Loucy (cell line): ENCODE measurements at regions not wholly inside any gene's neighbourhood (a gene's known extent, or its start where the extent isn't known, plus 50 kb on each side); places are given as distances from the start of the nearest gene placed in this dataset.

ENCODE experiments used
- H2AFZ ChIP-seq: fragments of 200-600 bp; sonication (generic); 2 replicates; pipeline ENCODE4 v1.6.0; 2016; ENCODE audit warnings: antibody characterized with exemption, mild to moderate bottlenecking, low read length, moderate library complexity
- H3F3A ChIP-seq: fragments of 200-600 bp; 2 replicates; pipeline ENCODE4 v1.6.0; 2016; ENCODE audit warnings: antibody characterized with exemption, low read depth, mild to moderate bottlenecking
- H3K27me3 ChIP-seq: fragments of 200-600 bp; sonication (generic); 2 replicates; pipeline ENCODE4 v1.6.1; 2014; ENCODE audit warnings: low read length, mild to moderate bottlenecking; ENCODE audit not compliant: insufficient read depth, poor library complexity, severe bottlenecking
- H3K36me3 ChIP-seq: fragments of 200-600 bp; sonication (generic); 2 replicates; pipeline ENCODE4 v1.6.1; 2016; ENCODE audit warnings: low read length; ENCODE audit not compliant: insufficient read depth
- H3K4me1 ChIP-seq: fragments of 200-600 bp; sonication (generic); 2 replicates; pipeline ENCODE4 v1.5.1; 2014; ENCODE audit warnings: low read length, mild to moderate bottlenecking; ENCODE audit not compliant: insufficient read depth, poor library complexity, severe bottlenecking
- H3K4me2 ChIP-seq: fragments of 200-600 bp; sonication (generic); 2 replicates; pipeline ENCODE4 v1.6.0; 2014; ENCODE audit warnings: antibody characterized with exemption, low read length, low read depth, mild to moderate bottlenecking; ENCODE audit not compliant: poor library complexity, severe bottlenecking
- H3K4me3 ChIP-seq: fragments of 200-600 bp; sonication (generic); 2 replicates; pipeline ENCODE4 v1.5.1; 2014; ENCODE audit warnings: low read length, mild to moderate bottlenecking, mixed read lengths; ENCODE audit not compliant: poor library complexity, severe bottlenecking
- H3K79me2 ChIP-seq: fragments of 200-600 bp; sonication (generic); 2 replicates; pipeline ENCODE4 v1.6.1; 2014; ENCODE audit warnings: low read length; ENCODE audit not compliant: insufficient read depth
- H3K9ac ChIP-seq: fragments of 200-600 bp; sonication (generic); 2 replicates; pipeline ENCODE4 v1.6.0; 2014; ENCODE audit warnings: mild to moderate bottlenecking, low read depth, low read length, moderate library complexity; ENCODE audit not compliant: poor library complexity, severe bottlenecking
- H3K9me2 ChIP-seq: fragments of 200-600 bp; sonication (generic); replicated peaks from 2 replicates; pipeline ENCODE4 v1.6.1; 2016; ENCODE audit warnings: low read depth, low read length, mixed read lengths
- H3K9me3 ChIP-seq: fragments of 200-600 bp; sonication (generic); 2 replicates; pipeline ENCODE4 v1.6.1; 2014; ENCODE audit warnings: mild to moderate bottlenecking, antibody characterized with exemption, low read length, low read depth; ENCODE audit not compliant: insufficient read depth
- H4K20me1 ChIP-seq: fragments of 200-600 bp; sonication (generic); 2 replicates; pipeline ENCODE4 v1.6.0; 2014; ENCODE audit warnings: antibody characterized with exemption, low read length, mild to moderate bottlenecking; ENCODE audit not compliant: insufficient read depth, poor library complexity, severe bottlenecking
- CTCF ChIP-seq: fragments of 200-600 bp; sonication (generic); conservative IDR thresholded peaks from 2 replicates; pipeline ENCODE4 v1.5.1; 2014; ENCODE audit warnings: mild to moderate bottlenecking, antibody characterized with exemption, low read length
- EZH2phosphoT487 ChIP-seq: fragments of 200-600 bp; IDR thresholded peaks from 2 replicates; pipeline ENCODE4 v1.6.1; 2018; ENCODE audit warnings: antibody characterized with exemption, mild to moderate bottlenecking, moderate library complexity, borderline replicate concordance

- peaks cover 7% of the 10 kb centered on the region for H3K4me1 ChIP-seq
- H3K27me3 ChIP-seq = no peaks in the 10 kb centered on the region
- H4K20me1 ChIP-seq = no peaks in the 10 kb centered on the region
- TF ChIP-seq EZH2phosphoT487 = no peak
- TF ChIP-seq CTCF = no peak
- H3K4me3 ChIP-seq = no peak overlapping the region
- H3K9ac ChIP-seq = no peak overlapping the region
- no peak overlapping the region for H2AFZ ChIP-seq
- no peaks in the 10 kb centered on the region for H3K79me2 ChIP-seq
- no peaks in the 10 kb centered on the region for H3K9me2 ChIP-seq
- H3F3A ChIP-seq = no peaks in the 10 kb centered on the region
- no peaks in the 10 kb centered on the region for H3K36me3 ChIP-seq
- no peak overlapping the region for H3K4me2 ChIP-seq
- peaks cover 9% of the 10 kb centered on the region for H3K9me3 ChIP-seq
These were observed 266.3 kb downstream of the LRIG3 start for GRCh38 chr12:58654021-58654420.

- H3K79me2 ChIP-seq = no peaks in the 10 kb centered on the region
- H3K4me2 ChIP-seq = no peak overlapping the region
- no peak overlapping the region for H3K9ac ChIP-seq
These were observed 264.9 kb downstream of the LRIG3 start for GRCh38 chr12:58655375-58655774.

GRCh38 chr12:58656254-58657009 is 263.9 kb downstream of the LRIG3 start:
- H3K27me3 ChIP-seq = no peaks in the 10 kb centered on the region
- no peaks in the 10 kb centered on the region for H4K20me1 ChIP-seq
- H3K4me2 ChIP-seq = no peak overlapping the region
- H3K4me1 ChIP-seq = no peaks in the 10 kb centered on the region
- TF ChIP-seq EZH2phosphoT487 (no peak), CTCF (no peak)
- H2AFZ ChIP-seq = no peak overlapping the region
- H3K79me2 ChIP-seq = no peaks in the 10 kb centered on the region
- no peaks in the 10 kb centered on the region for H3K36me3 ChIP-seq
- no peaks in the 10 kb centered on the region for H3F3A ChIP-seq
- H3K9me2 ChIP-seq = no peaks in the 10 kb centered on the region
- H3K9me3 ChIP-seq = peaks cover 9% of the 10 kb centered on the region
- no peak overlapping the region for H3K4me3 ChIP-seq
- no peak overlapping the region for H3K9ac ChIP-seq

More at GRCh38 chr12:58655375-58655774, 264.9 kb downstream of the LRIG3 start:
- TF ChIP-seq EZH2phosphoT487 (no peak), CTCF (no peak)
- Histone ChIP-seq H3K9me3 (peaks cover 9% of the 10 kb centered on the region), H3K36me3 (no peaks in the 10 kb centered on the region), H3K9me2 (no peaks in the 10 kb centered on the region), H2AFZ (no peak overlapping the region), H3K27me3 (no peaks in the 10 kb centered on the region), H3K4me3 (no peak overlapping the region), H4K20me1 (no peaks in the 10 kb centered on the region), H3K4me1 (peaks cover 1% of the 10 kb centered on the region), H3F3A (no peaks in the 10 kb centered on the region)
